ENCODE measurements at regions not wholly inside any gene's neighbourhood (a gene's known extent, or its start where the extent isn't known, plus 50 kb on each side); places are given as distances from the start of the nearest gene placed in this dataset.

DNA sequence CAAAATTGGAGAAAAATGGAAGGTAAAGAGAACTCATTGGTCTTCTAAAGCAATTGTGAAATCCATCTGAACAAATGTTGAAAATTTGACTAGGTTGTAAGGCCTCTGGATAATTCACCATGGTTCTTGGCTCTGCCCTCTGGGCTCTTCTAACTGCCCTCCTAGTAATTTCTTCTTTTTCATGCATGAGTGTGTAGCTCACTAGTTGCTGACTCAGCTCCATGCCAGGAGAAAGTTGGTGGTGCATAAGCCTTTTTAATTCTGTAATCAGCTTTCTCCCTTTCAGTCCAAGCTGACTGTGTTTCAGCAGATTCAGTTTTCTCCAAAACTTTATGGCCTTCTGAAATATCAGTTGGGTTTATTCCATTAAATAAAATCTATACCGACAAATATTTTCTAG is 877.8 kb upstream of the ATXN7L3B start:
- TF ChIP-seq POLR2A (IDR thresholded peaks at IDR 0.05) (no peak), POLR2AphosphoS5 (IDR thresholded peaks at IDR 0.05) (no peak)
- TF ChIP-seq, protein P1, sequence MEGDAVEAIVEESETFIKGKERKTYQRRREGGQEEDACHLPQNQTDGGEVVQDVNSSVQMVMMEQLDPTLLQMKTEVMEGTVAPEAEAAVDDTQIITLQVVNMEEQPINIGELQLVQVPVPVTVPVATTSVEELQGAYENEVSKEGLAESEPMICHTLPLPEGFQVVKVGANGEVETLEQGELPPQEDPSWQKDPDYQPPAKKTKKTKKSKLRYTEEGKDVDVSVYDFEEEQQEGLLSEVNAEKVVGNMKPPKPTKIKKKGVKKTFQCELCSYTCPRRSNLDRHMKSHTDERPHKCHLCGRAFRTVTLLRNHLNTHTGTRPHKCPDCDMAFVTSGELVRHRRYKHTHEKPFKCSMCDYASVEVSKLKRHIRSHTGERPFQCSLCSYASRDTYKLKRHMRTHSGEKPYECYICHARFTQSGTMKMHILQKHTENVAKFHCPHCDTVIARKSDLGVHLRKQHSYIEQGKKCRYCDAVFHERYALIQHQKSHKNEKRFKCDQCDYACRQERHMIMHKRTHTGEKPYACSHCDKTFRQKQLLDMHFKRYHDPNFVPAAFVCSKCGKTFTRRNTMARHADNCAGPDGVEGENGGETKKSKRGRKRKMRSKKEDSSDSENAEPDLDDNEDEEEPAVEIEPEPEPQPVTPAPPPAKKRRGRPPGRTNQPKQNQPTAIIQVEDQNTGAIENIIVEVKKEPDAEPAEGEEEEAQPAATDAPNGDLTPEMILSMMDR (IDR thresholded peaks at IDR 0.05 in 8 of 11, conservative IDR thresholded peaks at IDR 0.05 in 3 of 11) = no peak

Data from spleen (tissue), 7 donors.